Heart right ventricle (tissue), 16 donors: ENCODE measurements at regions not wholly inside any gene's neighbourhood (a gene's known extent, or its start where the extent isn't known, plus 50 kb on each side); places are given as distances from the start of the nearest gene placed in this dataset.

ENCODE experiments used
- ATAC-seq, 8 donors: fragments of 200-7000 bp; cut with Tn5 transposase; one replicate each; pipeline ENCODE4 v1.9.1; 2020; ENCODE audit warnings: mild to moderate bottlenecking in 8 of 8, moderate library complexity in 8 of 8, moderate number of reproducible peaks in 1 of 8
- DNase-seq, 2 donors: peaks; one replicate each; pipeline ENCODE4 v3.0.0-alpha.2; 2020
- H3K27ac ChIP-seq, 10 donors: fragments of 200-600 bp; sonication (generic) in 2 of 10; one replicate each; pipeline versions ENCODE4 v1.5.0 to v1.8.0; 2020 to 2022; ENCODE audit warnings: mild to moderate bottlenecking in 3 of 10
- H3K27me3 ChIP-seq, 7 donors: fragments of 200-600 bp; one replicate each; pipeline ENCODE4 v1.8.0; 2021 to 2022; ENCODE audit warnings: mild to moderate bottlenecking in 2 of 7
- H3K36me3 ChIP-seq, 9 donors: fragments of 200-600 bp; sonication (generic) in 1 of 9; one replicate each; pipeline versions ENCODE4 v1.5.0 to v1.8.0; 2020 to 2022; ENCODE audit warnings: mild to moderate bottlenecking in 2 of 9
- H3K4me1 ChIP-seq, 9 donors: fragments of 200-600 bp; sonication (generic) in 1 of 9; one replicate each; pipeline versions ENCODE4 v1.5.0 to v1.8.0; 2020 to 2022; ENCODE audit warnings: mild to moderate bottlenecking in 4 of 9
- H3K4me3 ChIP-seq, 10 donors: fragments of 200-600 bp; sonication (generic) in 2 of 10; one replicate each; pipeline versions ENCODE4 v1.5.0 to v1.8.0; 2020 to 2022; ENCODE audit warnings: mild to moderate bottlenecking in 7 of 10, moderate library complexity in 2 of 10
- H3K9me3 ChIP-seq, 11 donors: fragments of 200-600 bp in 10 of 11; sonication (generic) in 2 of 11; one replicate each; pipeline versions ENCODE4 v1.5.0 to v1.8.0; 2013 to 2022; ENCODE audit warnings: mild to moderate bottlenecking in 2 of 11, control low read depth in 1 of 11, moderate library complexity in 1 of 11
- CTCF ChIP-seq, 9 donors: fragments of 200-600 bp; sonication (generic) in 2 of 9; IDR thresholded peaks; one replicate each; pipeline versions ENCODE4 v1.5.0 to v1.8.0; 2021 to 2022; ENCODE audit warnings: antibody characterized with exemption in 9 of 9, mild to moderate bottlenecking in 5 of 9, moderate library complexity in 1 of 9
- WGBS, 2 donors: extraction: QIAGEN DNeasy Blood & Tissue Kit; methylation state at CpG; one replicate each; pipeline ENCODE4 v1.1.7; 2013; ENCODE audit warnings: inconsistent platforms in 1 of 2; 5-methylcytosine and 5-hydroxymethylcytosine counted together
- intact Hi-C, 10 donors: fragments of 100-400 bp; cut with DNase I; formaldehyde crosslinking; loops; one replicate each; pipeline versions ENCODE4 v1.11.1 to v1.14.2; 2022
- donor health status: Arrhythmogenic right ventricular cardiomyopathy.
- donor health status: ischemic (EF 13 %, LVEDD 7.1; RV severe dilation, severe dysfunction).
- donor health status: healthy with polysubstance abuse.
- donor health status: DM: no; HTN: yes; CAD: no.
- donor health status: DM: no; HTN: no; CAD: no.
- donor health status: ischemic (EF 25% LVEDD 6.9; RV normal size, moderate dysfunction).
- donor health status: ischemic (EF 25% LVEDD 5.7; RV mildly dilated, moderate dysfunction).
- donor health status: healthy.
- donor health status: DM: yes; HTN: yes; CAD: no.
- donor health status: Ischemic cardiomyopathy.
- donor health status: ischemic (EF 35%, LVEDD 5.7; RV mildly dilated, moderate dysfunction).
- donor health status: nonischemic (EF 11% LVEDD 7.7; RV severe dilation, severe dysfunction).
- donor health status: DM: yes; HTN: yes; CAD: no.
- donor health status: PGD.
- donor health status: ischemic (EF 29% LVEDD 5.4; RV normal size, mild dysfunction).
- donor health status: nonischemic (EF 23%, LVEDD 6.1; RV moderate dilation, normal function).

GRCh38 chr2:2795438-2796091, 464.5 kb upstream of the MYT1L start:
- no peak for DNase-seq
- TF ChIP-seq CTCF (IDR thresholded peaks at IDR 0.05) = no peak
- H3K27ac ChIP-seq = no peak overlapping the region
- H3K4me3 ChIP-seq = no peak overlapping the region
- intact Hi-C loops = no loop called here
- 90 to 93% methylated on average over 29 of the region's 29 CpGs for WGBS, 2 donors
- H3K27me3 ChIP-seq = peaks cover 0 to 16% (median 0%) of the 10 kb centered on the region in 7 donors
- no peaks in the 10 kb centered on the region for H3K4me1 ChIP-seq
- no peaks in the 10 kb centered on the region for H3K36me3 ChIP-seq
- peak in 1 of 8 donors; percentile 29 for ATAC-seq
- H3K9me3 ChIP-seq = no peaks in the 10 kb centered on the region

DNA sequence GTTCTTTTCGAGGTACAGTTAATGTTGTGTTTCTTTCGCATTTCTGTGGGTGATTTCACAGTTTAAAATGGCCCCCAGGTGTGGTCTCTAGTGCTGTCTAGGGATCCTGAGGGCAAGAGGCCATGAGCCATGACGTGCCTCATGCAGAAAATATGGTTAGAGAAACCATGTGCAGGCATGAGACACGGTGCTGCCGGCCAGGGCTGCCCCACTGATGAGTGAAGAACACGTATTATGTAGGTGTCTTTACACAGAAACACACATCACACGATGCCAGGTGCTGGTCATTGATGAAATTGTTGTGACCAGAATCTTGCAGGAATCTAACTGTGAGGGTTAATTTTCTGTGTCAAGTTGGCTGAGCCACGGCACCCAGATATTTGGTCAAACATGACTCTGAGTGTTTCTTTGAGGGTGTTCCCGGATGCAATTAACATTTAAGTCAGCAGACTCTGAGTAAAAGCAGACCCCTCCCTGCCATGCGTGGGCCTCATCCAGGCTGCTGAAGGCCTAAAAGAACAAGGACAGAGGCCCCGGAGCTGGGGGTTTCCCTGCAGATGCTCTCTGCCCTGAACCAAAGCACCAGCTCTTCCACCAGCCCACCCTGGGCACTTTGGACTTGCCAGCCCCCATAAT, 463.0 kb upstream of the MYT1L start:
- intact Hi-C loops = no loop called here
- no peak overlapping the region for H3K4me3 ChIP-seq
- H3K27ac ChIP-seq = no peak overlapping the region
- ATAC-seq = no peak
- 77 to 82% methylated on average over 11 of the region's 11 CpGs for WGBS, 2 donors
- no peak for TF ChIP-seq CTCF (IDR thresholded peaks at IDR 0.05)
- no peaks in the 10 kb centered on the region for H3K36me3 ChIP-seq
- peaks cover 0 to 16% (median 0%) of the 10 kb centered on the region in 7 donors for H3K27me3 ChIP-seq
- no peaks in the 10 kb centered on the region for H3K9me3 ChIP-seq
- no peaks in the 10 kb centered on the region for H3K4me1 ChIP-seq
- DNase-seq = no peak

DNA sequence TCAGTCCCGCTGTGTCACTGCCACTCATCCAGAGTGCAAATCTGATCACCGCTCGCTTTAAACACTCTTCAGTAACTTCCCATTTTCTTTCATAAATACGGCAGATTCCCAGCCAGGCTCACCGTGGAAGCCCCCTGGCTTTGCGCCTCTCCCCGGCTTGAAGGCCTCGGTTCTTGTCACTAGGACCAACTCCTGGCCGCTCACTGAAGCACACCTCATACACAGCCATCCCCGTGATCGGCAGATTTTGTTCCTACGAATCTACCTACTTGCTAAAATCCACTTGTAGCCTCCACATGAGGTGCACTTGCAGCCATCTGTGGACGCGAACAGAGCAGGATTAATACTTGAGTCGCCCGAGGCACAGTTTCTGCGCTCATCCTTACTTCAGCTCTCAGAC, 462.4 kb upstream of the MYT1L start:
- no peak overlapping the region for H3K27ac ChIP-seq
- no peaks in the 10 kb centered on the region for H3K36me3 ChIP-seq
- H3K4me3 ChIP-seq = no peak overlapping the region
- 90 to 93% methylated on average over 17 of the region's 17 CpGs for WGBS, 2 donors
- no peaks in the 10 kb centered on the region for H3K9me3 ChIP-seq
- H3K27me3 ChIP-seq = peaks cover 0 to 16% (median 0%) of the 10 kb centered on the region in 7 donors
- TF ChIP-seq CTCF (IDR thresholded peaks at IDR 0.05) = no peak
- no peak for ATAC-seq
- intact Hi-C loops = no loop called here
- no peak for DNase-seq
- H3K4me1 ChIP-seq = no peaks in the 10 kb centered on the region

DNA sequence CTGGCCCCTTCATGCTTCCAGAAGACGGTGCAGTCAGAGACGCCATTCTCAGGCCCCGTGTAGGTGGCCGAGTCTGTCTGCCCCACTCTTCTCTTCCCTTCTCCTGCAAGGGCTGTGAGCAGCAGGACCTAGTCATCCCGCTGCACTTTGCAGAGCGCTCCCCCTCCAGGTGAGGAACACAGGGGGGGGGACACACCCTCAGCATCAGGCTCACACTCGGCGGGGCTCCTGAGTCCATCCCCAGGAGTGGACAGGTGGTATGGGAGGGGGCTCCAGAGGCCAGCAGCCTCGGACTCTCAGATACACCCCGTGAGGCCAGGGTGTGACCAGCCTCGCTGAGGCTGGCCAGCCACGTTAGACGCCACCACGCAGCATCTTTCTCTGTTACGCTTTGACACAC, 460.5 kb upstream of the MYT1L start:
- DNase-seq (no peak), ATAC-seq (no peak)
- Histone ChIP-seq H3K4me3 (no peak overlapping the region), H3K27ac (no peak overlapping the region), H3K4me1 (peaks cover 0 to 4% (median 0%) of the 10 kb centered on the region in 9 donors), H3K9me3 (no peaks in the 10 kb centered on the region), H3K27me3 (peaks cover 0 to 16% (median 0%) of the 10 kb centered on the region in 7 donors), H3K36me3 (no peaks in the 10 kb centered on the region)
- intact Hi-C loops = no loop called here
- TF ChIP-seq CTCF (IDR thresholded peaks at IDR 0.05) = no peak
- WGBS, 2 donors = 86 to 88% methylated on average over 15 of the region's 15 CpGs
